Activated naive CD8-positive, alpha-beta T cell treated with anti-CD3 and anti-CD28 coated beads, Interleukin-2, amount 50 U/mL, for 24 hours (primary cell): ENCODE measurements at regions not wholly inside any gene's neighbourhood (a gene's known extent, or its start where the extent isn't known, plus 50 kb on each side); places are given as distances from the start of the nearest gene placed in this dataset.

Experiments used
- ATAC-seq: fragments of 150-1000 bp; cut with Tn5 transposase; one replicate; pipeline ENCODE4 v1.10.0; 2021
- DNase-seq: peaks from one replicate; pipeline ENCODE4 v3.0.0; 2021
- H3K27ac Mint-ChIP-seq: one replicate; pipeline ENCODE4 v1.8.0; 2021; ENCODE audit warnings: mild to moderate bottlenecking, mixed read lengths
- H3K27me3 Mint-ChIP-seq: one replicate; pipeline ENCODE4 v1.8.0; 2021; ENCODE audit warnings: mixed read lengths
- H3K36me3 Mint-ChIP-seq: one replicate; pipeline ENCODE4 v1.8.0; 2021; ENCODE audit warnings: low read depth, mixed read lengths
- H3K4me1 Mint-ChIP-seq: one replicate; pipeline ENCODE4 v1.8.0; 2021; ENCODE audit warnings: mixed read lengths
- H3K4me3 Mint-ChIP-seq: one replicate; pipeline ENCODE4 v1.8.0; 2021; ENCODE audit warnings: mild to moderate bottlenecking, moderate library complexity, mixed read lengths
- H3K9me3 Mint-ChIP-seq: one replicate; pipeline ENCODE4 v1.8.0; 2021; ENCODE audit warnings: mixed read lengths

GRCh38 chr9:28999806-29000205, 1426.5 kb upstream of the C9orf72 start:
- H3K4me3 Mint-ChIP-seq, result no peak overlapping the region
- H3K27ac Mint-ChIP-seq, result no peak overlapping the region
- H3K27me3 Mint-ChIP-seq, result no peaks in the 10 kb centered on the region
- H3K9me3 Mint-ChIP-seq, result no peaks in the 10 kb centered on the region
- H3K4me1 Mint-ChIP-seq, result no peaks in the 10 kb centered on the region
- no peaks in the 10 kb centered on the region for H3K36me3 Mint-ChIP-seq
- ATAC-seq (no peak), DNase-seq (no peak)

DNA sequence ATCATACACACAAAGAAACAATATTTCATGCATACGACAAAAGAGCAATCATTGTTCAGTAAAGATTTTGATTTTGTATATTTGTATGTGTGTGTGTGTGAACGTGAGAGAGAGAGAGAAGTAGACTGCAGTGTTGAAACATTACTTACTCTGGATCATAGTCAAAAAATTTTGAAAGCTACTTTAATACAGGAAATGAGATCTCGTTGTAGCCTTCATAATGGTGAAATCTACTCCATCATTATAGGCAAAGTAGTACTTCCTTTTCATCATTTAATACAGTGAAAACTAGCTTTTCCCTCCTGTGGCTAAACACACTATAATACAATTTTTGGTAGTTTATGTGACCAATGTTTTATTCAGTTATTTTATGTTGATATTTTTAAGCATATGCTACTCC, 1427.7 kb upstream of the C9orf72 start:
- Mint-ChIP-seq H3K27ac (no peak overlapping the region), H3K27me3 (no peaks in the 10 kb centered on the region), H3K4me1 (no peaks in the 10 kb centered on the region), H3K4me3 (no peak overlapping the region), H3K36me3 (no peaks in the 10 kb centered on the region), H3K9me3 (no peaks in the 10 kb centered on the region)
- ATAC-seq (no peak), DNase-seq (no peak)

DNA sequence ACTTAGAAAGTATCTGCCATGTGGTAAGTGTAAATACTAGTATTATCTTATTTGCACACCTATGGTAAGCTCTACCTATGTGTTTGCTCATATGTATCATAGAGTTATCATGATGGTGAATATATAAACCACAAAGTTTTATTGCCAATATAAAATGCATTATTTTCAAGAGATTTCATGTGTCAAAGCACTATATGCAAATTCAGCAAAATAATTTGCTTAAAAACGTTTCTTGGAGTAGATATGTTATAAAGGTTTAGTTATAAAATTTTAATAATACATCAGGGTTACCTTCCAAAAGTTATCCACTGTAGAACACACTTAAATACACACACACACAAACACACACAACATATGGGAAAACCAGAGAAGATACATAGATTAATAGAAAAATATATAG, 1431.7 kb upstream of the C9orf72 start:
- no peak overlapping the region for H3K27ac Mint-ChIP-seq
- no peaks in the 10 kb centered on the region for H3K9me3 Mint-ChIP-seq
- no peaks in the 10 kb centered on the region for H3K4me1 Mint-ChIP-seq
- no peak overlapping the region for H3K4me3 Mint-ChIP-seq
- H3K27me3 Mint-ChIP-seq, result no peaks in the 10 kb centered on the region
- DNase-seq (no peak), ATAC-seq (no peak)
- no peaks in the 10 kb centered on the region for H3K36me3 Mint-ChIP-seq

DNA sequence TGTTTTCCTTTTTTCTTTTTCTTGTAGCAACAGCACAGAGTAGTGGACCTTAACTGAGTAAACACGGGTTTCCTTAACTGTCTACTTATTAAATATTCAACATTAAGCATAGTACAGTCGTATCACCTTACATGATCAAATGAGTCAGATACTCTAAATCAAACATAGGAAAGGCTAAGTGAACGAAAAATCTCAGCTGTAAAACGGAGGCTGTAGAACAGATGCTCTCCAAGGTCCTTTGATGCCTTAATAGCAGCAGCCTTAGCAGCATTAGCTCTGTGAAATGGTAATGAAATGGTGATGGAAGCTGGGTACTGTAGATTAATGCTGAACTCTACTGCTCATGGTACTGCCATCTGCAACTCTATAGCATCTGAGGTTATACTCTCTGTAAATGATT, 1433.3 kb upstream of the C9orf72 start:
- Mint-ChIP-seq H3K27ac (no peak overlapping the region), H3K4me1 (no peaks in the 10 kb centered on the region), H3K36me3 (no peaks in the 10 kb centered on the region), H3K4me3 (no peak overlapping the region), H3K9me3 (no peaks in the 10 kb centered on the region), H3K27me3 (no peaks in the 10 kb centered on the region)
- ATAC-seq (no peak), DNase-seq (no peak)

- H3K36me3 Mint-ChIP-seq, result no peaks in the 10 kb centered on the region
- H3K4me3 Mint-ChIP-seq, result no peak overlapping the region
- no peaks in the 10 kb centered on the region for H3K9me3 Mint-ChIP-seq
- no peak overlapping the region for H3K27ac Mint-ChIP-seq
- DNase-seq (no peak), ATAC-seq (no peak)
- no peaks in the 10 kb centered on the region for H3K27me3 Mint-ChIP-seq
- H3K4me1 Mint-ChIP-seq, result no peaks in the 10 kb centered on the region
These were observed 1439.6 kb upstream of the C9orf72 start for GRCh38 chr9:29012911-29013310.

DNA sequence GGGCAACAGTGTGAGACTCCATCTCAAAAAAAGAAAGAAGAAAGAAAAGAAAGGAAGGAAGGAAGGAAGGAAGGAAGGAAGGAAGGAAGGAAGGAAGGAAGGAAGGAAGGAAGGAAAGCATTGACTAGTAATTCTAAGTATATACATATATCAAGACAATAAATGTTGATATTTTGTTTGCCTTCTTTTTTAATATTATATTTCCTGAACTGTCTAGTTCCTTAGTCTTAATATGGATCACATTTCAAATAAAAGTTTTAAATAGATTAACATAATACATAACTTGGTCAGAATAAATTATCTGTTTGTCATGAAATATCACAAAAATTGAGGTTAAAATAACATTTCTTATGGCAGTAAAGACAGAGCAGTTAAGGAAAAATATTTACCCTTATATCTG, 1448.4 kb upstream of the C9orf72 start:
- ATAC-seq, result no peak
- no peaks in the 10 kb centered on the region for H3K36me3 Mint-ChIP-seq

DNA sequence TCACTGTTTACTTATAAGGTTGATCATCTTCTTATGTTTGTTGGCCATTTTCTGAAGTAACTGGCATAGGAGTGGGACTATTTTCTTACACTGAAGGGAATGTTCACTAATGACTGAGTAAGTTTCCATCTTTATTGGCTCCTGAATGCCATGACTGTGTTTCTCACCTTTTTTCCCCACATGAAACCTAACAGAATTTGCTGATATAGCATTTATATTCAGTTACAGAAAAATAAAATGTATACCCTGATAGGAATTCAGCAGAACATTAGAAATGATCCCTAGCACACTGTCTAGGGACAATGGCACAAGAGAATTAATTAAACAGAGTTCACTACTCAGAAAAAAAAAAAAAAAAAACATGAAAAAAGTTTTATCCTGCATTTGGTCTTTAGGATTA, 1465.1 kb upstream of the C9orf72 start:
- no peak for ATAC-seq
- DNase-seq, result no peak
- H3K27ac Mint-ChIP-seq, result no peak overlapping the region
- no peaks in the 10 kb centered on the region for H3K4me1 Mint-ChIP-seq
- H3K36me3 Mint-ChIP-seq, result no peaks in the 10 kb centered on the region
- H3K27me3 Mint-ChIP-seq, result no peaks in the 10 kb centered on the region
- peaks cover 9% of the 10 kb centered on the region for H3K9me3 Mint-ChIP-seq
- no peak overlapping the region for H3K4me3 Mint-ChIP-seq

More for the DNA sequence above, 1448.4 kb upstream of the C9orf72 start:
- no peak overlapping the region for H3K4me3 Mint-ChIP-seq
- no peaks in the 10 kb centered on the region for H3K27me3 Mint-ChIP-seq
- H3K4me1 Mint-ChIP-seq, result no peaks in the 10 kb centered on the region
- DNase-seq, result no peak
- peaks cover 6% of the 10 kb centered on the region for H3K9me3 Mint-ChIP-seq
- no peak overlapping the region for H3K27ac Mint-ChIP-seq

- no peak overlapping the region for H3K27ac Mint-ChIP-seq
- no peaks in the 10 kb centered on the region for H3K27me3 Mint-ChIP-seq
- no peak for DNase-seq
- H3K4me3 Mint-ChIP-seq, result no peak overlapping the region
- peaks cover 9% of the 10 kb centered on the region for H3K9me3 Mint-ChIP-seq
- H3K4me1 Mint-ChIP-seq, result no peaks in the 10 kb centered on the region
- H3K36me3 Mint-ChIP-seq, result no peaks in the 10 kb centered on the region
- no peak for ATAC-seq
These were observed 1466.0 kb upstream of the C9orf72 start for GRCh38 chr9:29039258-29039657.

DNA sequence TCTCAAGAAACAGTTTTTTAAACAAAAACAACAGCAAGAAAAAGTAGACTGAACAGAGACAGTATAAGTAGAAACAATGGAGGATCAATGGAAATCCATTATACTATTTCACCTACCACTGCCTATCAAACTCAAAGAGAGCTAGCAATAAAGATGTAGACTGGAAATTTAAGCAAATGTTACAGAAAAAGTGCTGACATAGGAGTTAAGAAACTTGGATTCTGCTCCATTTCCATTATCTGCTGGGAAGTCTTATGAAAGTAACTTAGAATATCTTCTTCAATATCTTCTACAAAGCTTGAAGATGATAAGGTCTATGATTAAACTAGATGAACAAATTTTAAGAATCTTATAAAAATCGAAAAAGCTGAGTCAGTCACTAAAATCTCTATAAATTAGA, 1469.8 kb upstream of the C9orf72 start:
- H3K9me3 Mint-ChIP-seq, result peaks cover 14% of the 10 kb centered on the region
- no peaks in the 10 kb centered on the region for H3K4me1 Mint-ChIP-seq
- H3K4me3 Mint-ChIP-seq, result no peak overlapping the region
- H3K27ac Mint-ChIP-seq, result no peak overlapping the region
- H3K27me3 Mint-ChIP-seq, result no peaks in the 10 kb centered on the region
- H3K36me3 Mint-ChIP-seq, result no peaks in the 10 kb centered on the region
- ATAC-seq (no peak), DNase-seq (no peak)

GRCh38 chr9:29044959-29045358, 1471.7 kb upstream of the C9orf72 start:
- Mint-ChIP-seq H3K9me3 (peaks cover 14% of the 10 kb centered on the region), H3K36me3 (no peaks in the 10 kb centered on the region), H3K4me1 (no peaks in the 10 kb centered on the region), H3K27me3 (no peaks in the 10 kb centered on the region), H3K4me3 (no peak overlapping the region), H3K27ac (no peak overlapping the region)
- ATAC-seq (no peak), DNase-seq (no peak)

GRCh38 chr9:29060041-29060440, 1486.8 kb upstream of the C9orf72 start:
- Mint-ChIP-seq H3K36me3 (no peaks in the 10 kb centered on the region), H3K4me3 (no peak overlapping the region), H3K27me3 (no peaks in the 10 kb centered on the region), H3K4me1 (no peaks in the 10 kb centered on the region), H3K9me3 (peaks cover 15% of the 10 kb centered on the region), H3K27ac (no peak overlapping the region)
- no peak for DNase-seq
- ATAC-seq, result no peak

GRCh38 chr9:29062446-29062845, 1489.2 kb upstream of the C9orf72 start:
- DNase-seq (no peak), ATAC-seq (no peak)
- H3K9me3 Mint-ChIP-seq, result peaks cover 7% of the 10 kb centered on the region
- no peak overlapping the region for H3K27ac Mint-ChIP-seq
- H3K27me3 Mint-ChIP-seq, result no peaks in the 10 kb centered on the region
- no peaks in the 10 kb centered on the region for H3K36me3 Mint-ChIP-seq
- no peaks in the 10 kb centered on the region for H3K4me1 Mint-ChIP-seq
- no peak overlapping the region for H3K4me3 Mint-ChIP-seq

- Mint-ChIP-seq H3K27me3 (no peaks in the 10 kb centered on the region), H3K9me3 (peaks cover 4% of the 10 kb centered on the region), H3K4me3 (no peak overlapping the region), H3K27ac (no peak overlapping the region), H3K36me3 (no peaks in the 10 kb centered on the region), H3K4me1 (no peaks in the 10 kb centered on the region)
- DNase-seq, result no peak
- ATAC-seq, result no peak
These were observed 1489.8 kb upstream of the C9orf72 start for GRCh38 chr9:29063031-29063430.

DNA sequence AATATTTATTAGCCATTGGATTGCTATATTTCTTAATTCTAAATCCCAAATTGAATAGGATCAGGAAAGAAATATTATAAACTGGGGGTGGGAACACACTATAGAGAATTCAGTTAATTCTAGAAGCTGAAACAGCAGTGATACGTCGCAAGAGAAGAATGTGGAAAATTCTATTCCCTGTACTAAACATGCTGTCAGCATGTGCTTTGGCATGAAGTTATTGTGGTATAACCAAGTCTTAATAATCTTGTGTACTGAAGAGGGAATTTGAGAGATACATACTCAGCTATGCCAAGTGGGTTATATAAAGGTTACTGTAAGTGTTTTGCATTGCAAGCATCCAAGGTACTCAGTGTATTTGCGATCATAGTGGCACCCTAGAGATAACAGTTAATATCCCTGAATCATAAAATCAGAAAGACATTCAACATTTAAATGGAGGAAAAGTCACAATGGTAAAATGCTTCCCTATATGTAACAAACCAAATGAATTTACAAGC, 1492.9 kb upstream of the C9orf72 start:
- ATAC-seq (no peak), DNase-seq (no peak)
- H3K36me3 Mint-ChIP-seq, result no peaks in the 10 kb centered on the region
- H3K27ac Mint-ChIP-seq, result no peak overlapping the region
- H3K9me3 Mint-ChIP-seq, result no peaks in the 10 kb centered on the region
- no peak overlapping the region for H3K4me3 Mint-ChIP-seq
- no peaks in the 10 kb centered on the region for H3K27me3 Mint-ChIP-seq
- no peaks in the 10 kb centered on the region for H3K4me1 Mint-ChIP-seq

GRCh38 chr9:29068461-29068860, 1495.2 kb upstream of the C9orf72 start:
- H3K27me3 Mint-ChIP-seq, result no peaks in the 10 kb centered on the region
- no peak overlapping the region for H3K27ac Mint-ChIP-seq

DNA sequence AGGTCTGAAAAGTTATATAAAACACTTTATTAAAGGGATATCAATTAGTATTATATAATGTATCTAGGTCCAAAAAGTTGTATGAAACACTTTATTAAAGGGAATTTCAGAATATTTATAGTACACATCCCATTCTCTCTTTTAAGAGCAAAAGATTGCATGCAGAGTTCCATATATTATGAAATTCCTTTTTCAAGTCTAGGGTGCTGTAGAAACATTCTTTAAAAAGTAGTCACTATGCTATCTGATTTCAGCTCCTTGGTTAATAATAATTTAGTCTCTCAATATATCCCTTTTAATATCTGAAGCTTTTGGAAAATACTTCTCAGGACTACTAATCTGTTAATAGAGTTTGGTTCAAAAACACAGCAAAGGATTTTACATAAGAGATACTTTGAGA, 1496.1 kb upstream of the C9orf72 start:
- DNase-seq, result no peak
- no peak overlapping the region for H3K4me3 Mint-ChIP-seq
- H3K9me3 Mint-ChIP-seq, result no peaks in the 10 kb centered on the region
- no peaks in the 10 kb centered on the region for H3K27me3 Mint-ChIP-seq
- no peaks in the 10 kb centered on the region for H3K4me1 Mint-ChIP-seq
- no peaks in the 10 kb centered on the region for H3K36me3 Mint-ChIP-seq
- H3K27ac Mint-ChIP-seq, result no peak overlapping the region
- no peak for ATAC-seq

More at GRCh38 chr9:29068461-29068860, 1495.2 kb upstream of the C9orf72 start:
- Mint-ChIP-seq H3K36me3 (no peaks in the 10 kb centered on the region), H3K9me3 (no peaks in the 10 kb centered on the region), H3K4me1 (no peaks in the 10 kb centered on the region), H3K4me3 (no peak overlapping the region)
- ATAC-seq (no peak), DNase-seq (no peak)
